SK-N-SH (cell line): ENCODE measurements at regions not wholly inside any gene's neighbourhood (a gene's known extent, or its start where the extent isn't known, plus 50 kb on each side); places are given as distances from the start of the nearest gene placed in this dataset.

Experiments used
- CTCF ChIA-PET: fragments of 300-600, 350-600 bp; formaldehyde crosslinking; extraction: SDS; loops from one replicate; lab custom pipeline; 2021; lab: Yijun Ruan, JAX
- POLR2A ChIA-PET: fragments of 350-600 bp; sonication (Branson Sonifier 250); formaldehyde crosslinking; extraction: SDS; loops from one replicate; lab custom pipeline; 2020; ENCODE audit warnings: antibody characterized with exemption, inconsistent platforms; lab: Yijun Ruan, JAX
- DNase-seq: peaks from one replicate; pipeline ENCODE4 v3.0.0; 2012
- H2AFZ ChIP-seq: fragments of 200-600 bp; sonication (generic); 2 replicates; pipeline ENCODE4 v1.8.1; 2016; ENCODE audit warnings: antibody characterized with exemption, mild to moderate bottlenecking, low read depth
- H3F3A ChIP-seq: fragments of 200-600 bp; sonication (generic); replicated peaks from 2 replicates; pipeline ENCODE3; 2016; ENCODE audit warnings: antibody characterized with exemption, mild to moderate bottlenecking; ENCODE audit not compliant: insufficient read depth
- H3K27ac ChIP-seq, 2 experiments: fragments of 200-500 bp in 1 of 2; fragments of 200-600 bp in 1 of 2; sonication (Bioruptor generic) in 1 of 2; sonication (generic), shearing (Covaris generic) in 1 of 2; 2 replicates each; pipeline versions ENCODE4 v1.5.1 to v1.6.1; 2014 to 2016; ENCODE audit warnings: low read depth in 2 of 2, inconsistent platforms in 1 of 2, low read length in 1 of 2, mild to moderate bottlenecking in 1 of 2, mixed read lengths in 1 of 2
- H3K27me3 ChIP-seq: fragments of 200-600 bp; sonication (generic), shearing (Covaris generic); 2 replicates; pipeline ENCODE4 v1.6.1; 2016; ENCODE audit warnings: mixed run types; ENCODE audit not compliant: insufficient read depth
- H3K36me3 ChIP-seq, 2 experiments: fragments of 200-500 bp in 1 of 2; fragments of 200-600 bp in 1 of 2; sonication (Bioruptor generic) in 1 of 2; sonication (generic) in 1 of 2; replicated peaks in 1 of 2; 2 replicates each; pipeline versions ENCODE3 to v1.5.1; 2014 to 2016; ENCODE audit warnings: low read length in 1 of 2, mild to moderate bottlenecking in 1 of 2; ENCODE audit not compliant: insufficient read depth in 2 of 2, control insufficient read depth in 1 of 2
- H3K4me1 ChIP-seq, 2 experiments: fragments of 200-500 bp in 1 of 2; fragments of 200-600 bp in 1 of 2; sonication (Bioruptor generic) in 1 of 2; sonication (generic), shearing (Covaris generic) in 1 of 2; 2 replicates each; pipeline versions ENCODE4 v1.5.1 to v1.6.1; 2014 to 2016; ENCODE audit warnings: low read depth in 1 of 2, low read length in 1 of 2, mixed run types in 1 of 2; ENCODE audit not compliant: insufficient read depth in 2 of 2, control insufficient read depth in 1 of 2
- H3K4me2 ChIP-seq: fragments of 200-600 bp; sonication (generic), shearing (Covaris generic); 2 replicates; pipeline ENCODE4 v1.6.1; 2017; ENCODE audit warnings: mixed run types
- H3K4me3 ChIP-seq, 2 experiments: fragments of 200-500 bp in 1 of 2; fragments of 200-600 bp in 1 of 2; sonication (Bioruptor generic) in 1 of 2; sonication (generic), shearing (Covaris generic) in 1 of 2; 2 replicates each; pipeline versions ENCODE4 v1.5.1 to v1.8.1; 2014 to 2016; ENCODE audit warnings: low read depth in 2 of 2, inconsistent platforms in 1 of 2, low read length in 1 of 2, mild to moderate bottlenecking in 1 of 2, mixed read lengths in 1 of 2, moderate library complexity in 1 of 2
- H3K79me2 ChIP-seq: fragments of 200-600 bp; sonication (generic); 2 replicates; pipeline ENCODE4 v1.8.1; 2017; ENCODE audit warnings: mild to moderate bottlenecking; ENCODE audit not compliant: insufficient read depth
- H3K9ac ChIP-seq: fragments of 200-600 bp; sonication (generic); 2 replicates; pipeline ENCODE4 v1.6.1; 2017; ENCODE audit warnings: mixed run types
- H3K9me2 ChIP-seq: fragments of 200-600 bp; sonication (generic); 2 replicates; pipeline ENCODE4 v1.6.1; 2017; ENCODE audit warnings: mixed run types
- H3K9me3 ChIP-seq: fragments of 200-600 bp; sonication (generic); 2 replicates; pipeline ENCODE4 v1.6.1; 2017; ENCODE audit warnings: mixed run types, mild to moderate bottlenecking, moderate library complexity
- H4K20me1 ChIP-seq: fragments of 200-600 bp; sonication (generic); 2 replicates; pipeline ENCODE4 v1.6.1; 2017; ENCODE audit warnings: mild to moderate bottlenecking, mixed run types; ENCODE audit not compliant: insufficient read depth
- CHD2 ChIP-seq: fragments of 150-350 bp; IDR thresholded peaks from 2 replicates; pipeline ENCODE4 v1.6.1; 2018; ENCODE audit warnings: low read length; ENCODE audit not compliant: partially characterized antibody
- CTCF ChIP-seq: fragments of 200-600 bp; sonication (generic); IDR thresholded peaks from 2 replicates; pipeline ENCODE4 v1.6.1; 2017; ENCODE audit warnings: antibody characterized with exemption, mild to moderate bottlenecking, moderate library complexity
- FOXJ3 ChIP-seq: sonication (generic); formaldehyde crosslinking; IDR thresholded peaks from 2 replicates; pipeline ENCODE4 v1.5.1; 2020; ENCODE audit warnings: mild to moderate bottlenecking, missing genetic modification reagents
- NFIC ChIP-seq: IDR thresholded peaks from 2 replicates; pipeline ENCODE4 v1.4.0; 2012; ENCODE audit warnings: borderline replicate concordance
- POLR2AphosphoS5 ChIP-seq: IDR thresholded peaks from 2 replicates; pipeline ENCODE4 v1.6.1; 2012; ENCODE audit warnings: low read depth, low read length
- SIN3A ChIP-seq: IDR thresholded peaks from 2 replicates; pipeline ENCODE4 v1.6.1; 2012; ENCODE audit warnings: low read depth, mild to moderate bottlenecking, low read length, moderate library complexity, borderline replicate concordance
- TAF1 ChIP-seq: IDR thresholded peaks from 2 replicates; pipeline ENCODE4 v1.6.1; 2012; ENCODE audit warnings: low read depth, mild to moderate bottlenecking, low read length, moderate library complexity, borderline replicate concordance
- TCF12 ChIP-seq: IDR thresholded peaks from 2 replicates; pipeline ENCODE4 v1.4.0; 2012
- USF2 ChIP-seq: fragments of 150-350 bp; IDR thresholded peaks from 2 replicates; pipeline ENCODE4 v1.6.1; 2017; ENCODE audit warnings: antibody characterized with exemption, low read length, low read depth, borderline replicate concordance
- YY1 ChIP-seq: IDR thresholded peaks from 2 replicates; pipeline ENCODE4 v1.4.0; 2012; ENCODE audit warnings: low read depth, mild to moderate bottlenecking
- WGBS: methylation state at CpG from one replicate; pipeline ENCODE4 v1.1.6; 2017; ENCODE audit warnings: low lambda C conversion rate; 5-methylcytosine and 5-hydroxymethylcytosine counted together

GRCh38 chr5:89281766-89282553 lies 399.0 kb upstream of the MEF2C start (continued):
- no peak for TF ChIP-seq USF2
- TF ChIP-seq SIN3A: no peak
- no peak for TF ChIP-seq TCF12

GRCh38 chr5:89281211-89281610 lies 398.2 kb upstream of the MEF2C start:
- TF ChIP-seq CHD2 (no peak), YY1 (no peak), POLR2AphosphoS5 (no peak), TAF1 (no peak), NFIC (no peak), FOXJ3 (CRISPR knock-in tag) (no peak), CTCF (no peak)
- CTCF ChIA-PET: interaction anchor here (0.6 kb wide), 1 partner anchor 9 kb away, joined by 3 read pairs; no protein-coding TSS in a partner anchor

More at GRCh38 chr5:89281211-89281610, 398.2 kb upstream of the MEF2C start:
- 83% methylated on average over 5 of the region's 5 CpGs for WGBS
- Histone ChIP-seq H3K4me2 (no peak overlapping the region), H3K9ac (no peak overlapping the region), H3K27me3 (no peaks in the 10 kb centered on the region), H3K4me1 (peaks cover 0 to 4% of the 10 kb centered on the region in 2 experiments; a peak in 1 of 4 replicates), H4K20me1 (no peaks in the 10 kb centered on the region), H3K9me2 (no peaks in the 10 kb centered on the region), H3K27ac (no peak overlapping the region), H3K36me3 (no peaks in the 10 kb centered on the region), H2AFZ (no peak overlapping the region), H3F3A (peaks cover 11% of the 10 kb centered on the region), H3K9me3 (no peaks in the 10 kb centered on the region), H3K4me3 (no peak overlapping the region), H3K79me2 (no peaks in the 10 kb centered on the region)
- no peak for DNase-seq
- POLR2A ChIA-PET: no interaction called here
